GM21723 (cell line): ENCODE measurements at regions not wholly inside any gene's neighbourhood (a gene's known extent, or its start where the extent isn't known, plus 50 kb on each side); places are given as distances from the start of the nearest gene placed in this dataset.

ENCODE experiments used
- ATAC-seq: cut with Tn5 transposase; IDR thresholded peaks from one replicate; pipeline ENCODE4 v1.9.1; 2021; ENCODE audit warnings: mild to moderate bottlenecking, moderate library complexity; ENCODE audit not compliant: unreplicated experiment

DNA sequence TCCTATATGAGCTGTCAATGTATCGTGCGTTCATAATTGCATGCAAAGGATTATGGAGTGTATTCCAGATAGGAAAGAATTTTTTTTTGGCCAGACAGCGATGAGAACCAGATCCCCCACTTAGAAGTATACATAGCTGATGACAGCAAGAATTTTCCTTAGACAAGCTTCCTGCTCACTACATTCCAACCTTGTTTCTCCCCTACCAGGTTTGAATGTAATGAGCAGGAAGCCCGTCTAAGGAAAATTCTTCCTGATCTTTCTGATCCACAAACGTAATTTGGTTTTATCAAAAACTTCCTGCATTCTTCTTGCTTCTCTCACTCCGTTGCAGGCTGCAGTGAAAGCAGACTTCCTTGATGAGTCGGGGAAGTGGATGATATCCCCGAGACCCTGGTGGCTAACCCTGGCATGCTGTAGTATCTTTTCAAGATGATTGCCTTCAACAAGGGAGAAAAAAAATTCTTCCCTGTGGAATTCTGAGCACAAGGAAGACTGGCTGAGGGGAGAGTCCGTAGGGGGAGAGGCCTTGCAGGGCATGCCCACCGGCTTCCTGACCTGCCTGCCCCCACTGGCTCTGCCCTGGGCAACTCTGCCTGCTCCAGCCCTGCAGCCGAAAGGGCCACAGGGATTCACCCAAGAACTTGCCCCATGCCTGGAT lies 243.1 kb downstream of the TLE3 start:
- ATAC-seq, result no peak

DNA sequence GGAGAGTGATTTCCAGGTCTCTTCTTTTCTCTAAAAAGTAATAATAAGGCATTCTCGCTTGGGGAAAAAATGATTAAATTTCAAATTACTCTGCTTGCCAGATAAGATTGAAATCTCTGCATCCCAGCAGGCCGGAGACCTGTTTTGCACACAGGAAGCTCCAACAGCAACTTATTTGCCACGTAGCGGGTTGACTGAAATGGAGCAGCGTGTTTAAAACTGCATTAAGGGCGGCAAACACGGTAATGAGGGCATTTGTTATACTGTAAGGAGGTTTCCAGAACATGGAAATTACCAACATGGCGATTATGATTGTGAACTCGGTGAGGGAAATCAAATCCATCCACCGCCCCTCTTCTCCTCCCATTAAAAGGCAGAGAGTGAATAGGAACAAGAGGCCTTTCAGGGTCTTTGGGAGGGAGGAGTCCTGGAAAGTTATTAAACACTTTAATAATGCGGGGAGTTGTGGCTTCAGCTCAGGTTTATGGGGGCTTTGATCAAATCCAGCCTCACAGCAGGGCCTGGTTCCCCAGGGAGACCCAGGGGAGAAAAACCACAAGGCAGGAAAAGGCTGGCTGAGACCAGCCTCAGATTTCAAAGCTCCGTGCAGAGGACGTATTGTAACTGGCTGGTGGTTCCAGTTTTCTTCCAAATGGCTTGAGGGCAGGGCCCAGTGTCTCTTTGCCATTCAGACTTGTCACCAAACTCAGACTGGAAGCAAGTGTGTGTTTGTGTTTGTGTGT lies 242.3 kb downstream of the TLE3 start:
- no peak for ATAC-seq

DNA sequence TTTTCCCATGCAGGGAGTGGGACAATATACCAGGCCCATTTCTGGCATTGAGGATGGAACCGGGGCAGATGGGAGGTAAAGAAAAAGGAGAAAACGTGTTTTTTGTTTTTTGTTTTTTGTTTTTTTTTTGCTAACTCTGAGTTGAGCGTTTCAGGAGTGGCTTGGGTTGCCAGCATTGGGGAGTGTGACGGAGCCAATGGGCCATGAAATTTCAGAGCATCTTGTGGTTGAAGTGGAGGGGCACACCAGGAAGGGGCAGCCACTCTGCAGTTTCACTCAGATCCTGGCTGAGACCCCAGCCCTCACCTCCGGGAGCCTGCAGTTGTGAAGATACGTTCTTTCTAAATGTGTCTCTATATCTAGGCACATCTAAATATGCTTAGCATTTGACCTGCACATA lies 240.5 kb downstream of the TLE3 start:
- no peak for ATAC-seq

DNA sequence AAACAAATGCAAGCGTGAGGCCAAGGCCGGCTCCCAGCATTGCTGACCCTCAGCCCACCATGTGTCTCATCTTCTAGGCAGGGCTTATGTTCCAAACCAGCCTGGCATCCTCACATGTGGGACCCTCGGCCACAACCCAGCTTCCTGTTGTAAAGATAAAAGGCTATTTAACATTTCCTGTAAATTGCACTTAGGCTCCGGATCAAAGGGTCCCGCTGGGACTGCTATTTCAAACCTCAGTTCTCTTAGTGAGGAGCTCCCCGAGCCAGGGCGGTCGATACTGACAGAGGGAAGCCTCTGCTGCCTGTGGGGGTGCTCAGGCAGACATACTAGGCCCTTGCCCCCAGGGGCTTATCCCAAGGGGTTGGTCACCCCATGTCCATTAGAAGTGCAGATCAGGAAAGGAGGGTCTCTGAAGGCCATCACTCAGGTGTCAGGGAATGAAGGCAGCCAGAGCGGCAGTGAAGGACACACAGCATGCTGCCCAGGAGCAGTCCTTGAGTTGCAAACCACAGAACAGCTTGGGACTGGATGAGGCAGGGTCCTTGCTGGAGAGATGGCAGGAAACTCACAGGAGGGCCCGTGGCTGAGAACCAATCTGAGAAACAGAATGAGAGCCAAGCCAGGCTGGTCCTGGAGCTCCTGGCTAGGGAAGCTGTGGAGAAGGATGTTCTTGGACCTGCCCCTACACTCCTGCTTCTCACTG lies 239.9 kb downstream of the TLE3 start:
- ATAC-seq, result no peak

DNA sequence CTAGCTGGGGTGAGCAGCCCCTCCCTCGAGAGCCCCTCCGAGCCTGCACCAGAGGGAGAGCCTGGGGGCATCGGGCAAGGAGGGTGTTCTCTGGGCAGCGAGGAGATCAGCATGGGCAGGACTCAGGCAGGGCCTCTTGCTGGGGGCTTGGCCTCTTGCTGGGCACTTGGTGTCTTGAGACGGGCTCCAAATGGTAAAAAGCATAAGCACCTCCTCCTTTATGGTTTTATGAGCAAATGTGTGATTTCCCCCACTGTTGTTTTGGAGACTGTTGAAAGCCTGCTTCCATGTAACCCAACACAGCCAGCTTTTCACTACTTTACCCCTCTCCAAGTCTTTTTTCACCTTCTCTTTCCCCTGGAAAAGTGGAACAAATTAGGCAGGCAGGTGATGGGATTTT lies 239.3 kb downstream of the TLE3 start:
- no peak for ATAC-seq

DNA sequence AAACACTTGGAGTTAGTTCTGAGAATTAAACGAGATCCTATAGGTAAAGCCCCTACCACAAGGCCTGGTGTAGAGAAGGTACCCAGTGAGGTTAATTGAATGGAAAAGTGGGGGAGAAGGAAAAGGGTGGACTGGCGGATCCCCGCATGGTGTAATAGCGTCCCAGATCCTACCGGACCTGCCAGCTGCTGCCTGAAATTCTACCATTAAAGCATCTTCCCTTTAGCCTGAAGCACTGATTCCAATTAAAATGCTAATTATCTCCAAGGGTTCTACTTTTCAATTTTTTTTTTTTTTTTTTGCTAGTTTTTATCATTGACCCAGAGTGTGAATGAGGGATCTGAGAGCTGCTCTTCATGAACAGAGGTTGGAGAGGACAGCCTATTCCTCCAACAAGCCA lies 237.9 kb downstream of the TLE3 start:
- ATAC-seq, result no peak

DNA sequence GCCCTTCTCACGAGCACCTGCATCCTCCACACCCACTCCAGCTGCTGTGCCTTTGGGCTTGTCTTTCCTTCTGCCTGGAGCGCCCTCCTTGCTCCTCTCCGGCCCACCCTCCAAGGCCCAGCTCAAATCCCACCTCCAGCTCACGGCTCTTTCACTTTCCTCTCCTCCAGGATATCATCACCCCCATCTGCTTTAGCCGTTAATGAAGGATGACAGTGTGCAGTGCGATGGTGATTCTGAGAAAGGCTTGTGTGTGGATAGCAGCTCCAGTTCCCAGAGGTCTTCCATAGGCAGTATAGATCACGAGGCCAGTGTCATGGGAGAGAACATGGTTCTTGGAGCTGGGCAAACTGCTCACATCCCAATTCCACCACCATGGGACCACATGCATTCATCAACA lies 237.4 kb downstream of the TLE3 start:
- ATAC-seq, result no peak

DNA sequence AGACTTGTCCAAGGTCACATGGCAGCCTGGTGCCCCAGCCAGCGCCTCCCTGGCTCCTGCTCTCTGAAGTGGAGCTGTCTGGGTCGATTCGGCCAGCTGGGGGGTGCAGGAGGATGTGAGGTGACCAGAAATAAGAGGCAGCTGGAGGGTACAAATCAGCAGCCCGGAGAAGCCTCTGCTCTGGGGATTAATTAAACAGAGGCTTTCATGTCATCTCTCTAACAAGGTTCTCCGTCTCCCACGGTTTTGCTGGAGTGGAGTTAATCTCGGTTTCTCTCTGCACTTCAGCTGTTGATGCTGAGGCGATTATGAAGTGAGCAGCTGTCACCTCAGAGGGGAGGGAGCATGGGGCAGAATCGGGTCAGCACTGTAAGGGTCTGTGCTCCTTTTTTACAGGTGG lies 236.8 kb downstream of the TLE3 start:
- ATAC-seq, result no peak

DNA sequence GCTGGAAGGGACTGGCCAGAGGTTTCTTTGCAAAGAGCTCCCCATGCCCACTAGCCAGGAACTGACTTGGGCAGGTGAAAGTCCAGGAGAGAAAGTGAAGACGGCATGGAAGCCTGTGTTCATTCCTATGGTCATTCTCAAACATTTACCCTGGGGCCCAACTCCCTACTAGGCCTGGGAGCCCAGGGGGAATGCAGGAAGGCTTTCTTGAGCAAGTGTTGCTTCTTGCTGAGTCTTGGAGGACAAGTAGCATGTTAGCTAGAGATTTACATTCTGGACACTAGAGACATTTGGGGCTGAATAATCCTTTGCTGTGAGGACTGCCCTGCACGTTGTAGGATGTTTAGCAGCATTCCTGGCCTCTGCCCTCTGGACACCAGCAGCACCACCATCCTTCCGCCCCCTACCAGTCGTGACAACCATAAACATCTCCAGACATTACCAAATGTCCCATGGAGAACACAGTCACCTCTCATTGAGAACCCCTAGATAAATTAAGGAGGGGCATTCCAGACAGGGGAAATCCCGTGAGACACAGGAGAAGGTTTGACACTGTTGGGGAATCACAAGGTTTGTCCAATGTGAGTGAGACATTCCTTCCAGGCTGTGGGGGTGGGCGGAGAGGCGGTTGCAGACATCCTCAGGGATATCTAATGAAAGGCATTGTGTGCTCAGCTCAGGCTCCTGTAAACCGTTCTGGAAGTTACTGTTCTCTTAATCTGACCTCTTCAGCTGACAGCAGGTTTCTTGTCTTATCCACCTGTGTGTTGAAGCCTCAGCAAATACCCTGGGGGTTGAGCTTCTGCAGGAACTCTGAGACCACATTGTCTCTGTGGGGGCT lies 236.2 kb downstream of the TLE3 start:
- ATAC-seq, result no peak

DNA sequence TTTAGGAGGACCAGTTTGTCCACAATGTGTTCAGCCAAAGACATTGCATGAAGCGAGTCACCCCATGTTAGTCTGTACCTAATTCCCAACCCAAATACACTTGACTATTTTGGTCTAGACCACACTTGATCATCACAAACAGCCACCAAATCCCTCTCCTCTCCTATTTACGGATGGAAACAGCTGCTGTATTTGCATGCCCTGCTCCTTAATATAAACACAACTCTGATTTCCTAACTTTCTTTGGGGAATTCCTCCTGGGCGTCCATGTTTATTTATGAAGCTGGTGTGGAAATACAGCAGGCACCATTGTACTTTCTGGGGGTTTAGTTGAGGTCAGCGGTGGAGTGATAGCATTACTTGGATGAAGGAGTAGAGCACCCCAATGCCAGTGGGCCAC lies 235.2 kb downstream of the TLE3 start:
- ATAC-seq, result no peak

DNA sequence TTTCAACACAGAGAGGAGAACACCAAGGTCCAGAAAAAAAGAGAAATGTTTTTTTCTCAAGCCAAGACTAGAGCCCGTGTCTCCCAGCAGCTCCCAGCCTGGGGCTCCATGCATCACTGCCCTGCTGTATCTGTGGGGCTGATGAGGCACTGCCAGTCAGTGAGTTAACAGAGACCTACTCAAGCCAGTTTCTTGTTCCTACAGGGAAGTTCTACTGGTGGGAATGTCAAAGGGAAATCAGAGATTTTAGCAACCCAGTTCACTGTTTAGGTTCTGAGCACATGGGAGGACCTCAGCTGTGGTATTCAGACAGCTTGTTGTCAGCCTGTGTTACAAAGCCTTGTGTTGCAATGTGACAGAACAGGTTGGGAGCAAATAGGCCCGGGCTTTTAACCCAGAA lies 234.3 kb downstream of the TLE3 start:
- ATAC-seq, result no peak

DNA sequence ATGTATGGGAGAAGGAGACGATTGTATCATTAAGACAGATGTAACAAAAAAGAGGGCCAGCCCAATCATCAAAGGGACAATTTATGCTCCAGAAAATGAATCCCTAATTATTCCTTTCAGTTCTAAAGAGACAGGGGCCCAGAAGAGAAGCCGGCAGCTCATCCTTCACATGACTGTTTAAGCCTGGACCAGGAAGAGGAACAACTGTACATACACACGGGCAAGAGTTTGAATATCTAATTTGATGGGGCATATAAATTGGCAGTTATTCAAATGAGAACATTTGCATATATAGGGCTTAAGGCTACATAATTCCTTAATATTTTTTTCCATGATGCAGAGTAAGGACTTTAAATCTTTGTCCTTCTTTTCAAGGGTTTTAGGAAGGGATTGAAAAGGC lies 232.3 kb downstream of the TLE3 start:
- no peak for ATAC-seq

DNA sequence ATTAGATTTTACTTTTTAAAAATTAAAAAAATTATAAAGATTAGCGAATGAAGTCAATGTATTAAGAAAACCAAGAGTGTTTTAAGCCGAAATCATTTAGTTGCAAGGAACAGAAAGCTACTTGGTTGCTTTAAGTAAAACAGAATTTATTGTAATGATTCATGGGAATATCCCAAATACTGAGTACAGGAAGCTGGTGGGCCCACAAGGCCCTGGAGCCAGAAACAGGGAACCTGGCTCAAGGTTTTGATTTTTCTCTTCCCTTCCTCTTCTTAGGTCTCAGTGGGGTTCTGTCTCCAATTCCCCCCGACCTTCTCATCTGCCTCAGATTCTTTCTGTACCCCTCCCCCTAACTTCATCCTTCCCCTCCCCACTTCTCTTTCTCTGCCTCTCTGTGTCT lies 229.0 kb downstream of the TLE3 start:
- no peak for ATAC-seq

DNA sequence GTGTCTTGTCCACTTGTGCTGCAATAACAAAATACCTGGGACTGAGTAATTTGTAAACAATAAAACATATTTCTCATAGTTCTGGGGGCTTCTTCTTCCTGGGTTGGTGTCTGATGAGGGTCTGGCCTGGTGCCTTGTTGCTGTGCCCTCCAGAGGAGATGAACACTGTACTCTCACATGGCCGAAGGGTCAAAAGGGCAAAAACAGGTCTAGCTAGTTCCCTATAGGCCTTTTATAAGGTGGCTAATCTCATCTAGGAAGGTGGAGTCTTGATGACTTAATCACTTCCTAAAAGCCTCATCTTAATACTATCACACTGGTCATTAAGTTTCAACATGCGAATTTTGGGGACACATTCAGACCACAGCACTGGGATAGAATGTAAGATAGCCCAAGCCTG lies 228.4 kb downstream of the TLE3 start:
- no peak for ATAC-seq

DNA sequence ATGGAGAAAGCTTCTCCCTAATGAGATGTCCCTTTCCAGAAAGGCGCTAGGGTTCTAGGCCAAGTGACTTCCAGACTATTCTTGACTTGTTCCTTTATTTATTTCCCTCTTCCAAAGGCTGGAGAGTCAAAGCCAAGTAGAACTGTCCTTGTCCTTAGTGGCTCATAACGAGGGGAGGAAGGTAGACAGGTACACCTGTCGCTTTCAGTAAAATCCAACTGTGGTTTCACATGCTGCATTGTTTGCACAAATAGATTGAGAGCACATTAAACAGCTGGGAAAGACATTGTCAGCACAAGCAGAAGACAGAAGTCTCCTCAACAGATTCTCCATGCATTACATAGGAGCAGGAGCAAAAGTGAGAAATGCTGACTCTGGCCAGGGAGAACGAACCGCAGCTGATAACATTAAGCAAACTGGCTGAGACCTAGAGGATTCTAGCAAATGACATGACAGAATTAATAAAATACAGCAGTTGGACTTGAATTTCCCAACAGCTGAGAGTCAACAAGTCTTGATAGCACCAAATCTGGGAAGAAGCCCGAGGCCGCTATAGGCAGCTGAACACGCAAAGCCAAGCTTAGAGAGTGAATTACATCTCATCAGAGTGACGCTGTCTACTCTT lies 227.7 kb downstream of the TLE3 start:
- no peak for ATAC-seq

DNA sequence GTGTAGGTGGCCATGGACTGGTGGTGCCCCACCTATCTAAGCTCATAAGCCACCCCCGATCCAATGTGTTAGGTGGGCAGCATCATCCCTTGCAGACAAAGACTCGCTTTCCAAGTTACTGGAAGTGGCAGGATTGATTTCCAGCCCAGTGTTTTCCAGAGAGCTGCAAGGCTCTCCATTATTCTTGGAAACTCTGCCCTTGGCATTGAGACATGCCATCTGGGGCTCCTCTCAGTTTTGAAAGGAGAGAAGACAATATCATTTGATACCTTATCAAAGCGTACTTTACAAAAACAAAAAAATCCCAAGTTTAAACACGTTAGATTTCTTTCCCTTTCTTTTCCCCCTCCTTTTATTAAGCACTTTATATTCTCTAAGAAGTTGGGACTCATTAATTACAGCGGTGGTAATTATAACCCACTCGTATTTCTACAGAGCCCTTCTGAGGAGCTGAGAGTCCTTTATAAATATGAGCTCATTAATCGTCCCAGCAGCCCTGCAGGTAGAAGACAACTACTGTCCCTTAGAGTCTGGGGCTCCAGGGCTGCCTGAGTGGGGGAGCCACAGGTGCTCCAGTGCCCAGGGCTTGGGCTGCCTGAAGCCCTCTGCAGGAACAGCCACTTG lies 226.1 kb downstream of the TLE3 start:
- no peak for ATAC-seq

DNA sequence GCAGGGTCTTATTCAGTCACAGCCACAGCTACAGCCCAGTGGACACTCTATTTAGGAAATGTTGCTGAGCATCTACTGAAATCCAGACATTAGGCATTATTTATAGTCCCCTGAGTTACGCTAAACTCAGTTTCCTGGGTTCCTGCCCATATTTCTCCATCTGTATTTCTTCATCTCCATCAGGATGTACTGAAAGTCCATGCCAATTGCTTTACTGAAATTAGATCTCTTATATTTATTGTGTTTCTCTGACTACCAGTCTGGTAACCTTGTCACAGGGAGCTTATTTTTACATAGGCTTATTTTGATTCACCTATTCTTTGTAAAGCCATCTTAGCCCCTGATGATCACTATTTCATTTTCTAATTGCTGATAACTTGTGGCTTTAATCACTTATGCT lies 223.9 kb downstream of the TLE3 start:
- no peak for ATAC-seq

DNA sequence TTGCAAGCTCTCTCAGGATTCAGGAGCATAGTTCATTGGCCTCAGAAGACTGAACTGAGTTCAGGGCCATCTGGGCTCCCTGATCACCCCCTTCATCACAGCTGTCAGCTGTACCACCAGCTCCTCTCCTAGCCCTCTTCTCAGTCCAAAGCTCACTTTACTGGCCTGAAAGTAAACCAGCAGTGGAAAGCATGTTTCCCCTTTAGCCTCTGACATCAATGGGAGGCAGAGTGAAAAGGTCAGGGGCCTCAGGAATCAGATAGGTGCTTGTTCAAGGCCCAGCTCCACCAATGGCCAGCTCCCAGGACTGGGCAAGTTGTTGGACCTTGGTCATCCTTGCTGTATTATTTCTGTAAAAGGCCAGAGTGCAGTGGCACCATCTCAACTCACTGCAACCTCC lies 223.4 kb downstream of the TLE3 start:
- no peak for ATAC-seq

DNA sequence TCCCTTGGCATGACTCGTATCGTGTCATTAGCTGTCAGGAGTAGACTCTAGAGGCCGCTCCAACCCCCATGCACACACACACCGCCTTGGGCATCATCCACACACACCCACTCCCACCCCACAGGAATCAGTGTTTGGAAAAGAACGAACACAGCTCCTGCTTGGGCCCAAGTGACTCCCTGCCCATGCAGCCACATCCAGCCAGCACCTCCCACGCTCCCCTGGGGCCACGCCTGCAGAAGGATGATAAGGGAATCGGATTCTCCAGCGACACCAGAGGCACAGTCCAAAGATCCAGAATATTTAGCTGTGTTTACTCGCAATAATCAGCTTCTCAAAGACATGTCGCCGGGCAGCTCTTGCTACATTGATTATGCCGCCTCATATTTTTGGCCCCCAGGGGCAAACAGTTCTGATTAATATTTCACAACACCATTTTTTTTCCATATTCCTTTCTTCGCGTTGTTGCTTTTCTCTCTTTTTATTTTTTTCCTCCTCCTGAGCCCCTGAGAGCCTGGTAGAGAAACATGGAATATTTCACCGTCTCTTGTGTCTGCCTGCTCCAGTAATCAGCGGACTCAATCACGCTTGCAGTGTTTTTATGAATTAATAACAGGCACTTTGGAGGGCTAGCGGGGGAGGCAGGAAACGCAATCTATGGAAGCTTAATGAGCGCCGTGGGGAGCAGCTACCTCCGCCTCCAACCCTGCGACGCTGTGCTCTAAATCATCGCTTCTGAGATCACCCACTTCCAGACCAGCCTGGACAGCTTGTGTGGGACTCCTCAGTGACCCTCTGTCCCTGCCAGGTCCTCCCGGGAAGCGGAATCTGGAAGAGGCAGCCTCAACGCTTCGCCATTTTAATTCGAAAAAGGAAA lies 221.4 kb downstream of the TLE3 start:
- no peak for ATAC-seq
